GM21381 (cell line): ENCODE measurements at regions not wholly inside any gene's neighbourhood (a gene's known extent, or its start where the extent isn't known, plus 50 kb on each side); places are given as distances from the start of the nearest gene placed in this dataset.
A peak's percentile ranks its signal among the peaks of the same experiment; 100 is the strongest.
"Not testable (repeated sequence)": the region's sequence is repeated elsewhere in the genome, so short reads cannot be mapped to it uniquely, and the experiment has no call there.

Source experiments
- ATAC-seq: cut with Tn5 transposase; IDR thresholded peaks from one replicate; pipeline ENCODE4 v1.9.1; 2021; ENCODE audit warnings: mild to moderate bottlenecking, moderate library complexity; ENCODE audit not compliant: unreplicated experiment

DNA sequence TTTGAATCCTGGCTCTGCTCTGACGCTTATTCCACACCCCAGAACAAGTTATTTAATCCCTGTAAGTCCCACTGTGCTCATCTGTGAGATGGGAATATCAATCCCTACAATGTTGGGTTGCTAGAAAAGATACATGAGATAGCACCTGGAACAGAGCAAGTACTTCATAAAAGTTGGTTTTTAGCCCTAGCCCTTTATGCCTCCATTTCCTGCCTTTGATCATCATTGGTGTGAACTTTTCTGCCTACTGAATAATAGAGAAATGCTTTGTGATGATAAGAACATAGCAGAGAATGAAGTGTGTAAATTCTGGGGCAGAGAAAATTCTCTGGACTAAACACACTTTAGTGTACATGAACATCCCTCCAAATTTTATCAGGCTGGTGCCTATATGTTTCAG lies 90.3 kb upstream of the RANBP6 start:
- no peak for ATAC-seq

DNA sequence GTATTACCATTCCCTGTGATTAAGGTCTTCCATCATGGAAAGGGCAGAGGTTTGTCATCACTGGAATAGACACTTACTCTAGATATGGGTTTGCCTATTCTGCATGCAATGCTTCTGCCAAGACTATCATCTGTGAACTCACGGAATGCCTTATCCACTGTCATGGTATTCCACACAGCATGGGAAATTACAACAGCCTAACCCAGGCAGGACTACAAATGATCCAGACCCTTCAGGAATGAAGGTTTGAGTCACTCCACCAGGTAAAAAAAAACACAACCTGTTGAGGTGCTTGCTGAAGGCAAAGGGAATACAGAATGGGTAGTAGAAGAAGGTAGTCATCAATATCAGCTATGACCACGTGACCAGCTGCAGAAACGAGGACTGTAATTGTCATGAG lies 89.0 kb upstream of the RANBP6 start:
- not testable (repeated sequence) for ATAC-seq

DNA sequence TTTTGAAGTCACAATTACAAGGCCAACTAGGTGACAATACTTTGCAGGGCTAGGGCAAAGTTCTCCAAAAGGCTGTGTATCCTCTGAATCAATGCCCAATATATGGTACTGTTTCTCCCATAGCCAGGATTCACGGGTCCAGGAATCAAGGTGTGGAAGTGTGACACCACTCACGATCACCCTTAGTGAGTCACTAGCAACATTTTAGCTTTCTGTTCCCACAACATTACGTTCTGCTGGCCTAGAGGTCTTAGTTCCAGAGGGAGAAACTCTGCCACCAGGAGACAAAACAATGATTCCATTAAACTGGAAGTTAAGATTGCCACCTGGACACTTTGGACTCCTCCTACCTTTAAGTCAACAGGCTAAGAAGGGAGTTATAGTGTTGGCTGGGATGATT lies 88.5 kb upstream of the RANBP6 start:
- not testable (repeated sequence) for ATAC-seq

DNA sequence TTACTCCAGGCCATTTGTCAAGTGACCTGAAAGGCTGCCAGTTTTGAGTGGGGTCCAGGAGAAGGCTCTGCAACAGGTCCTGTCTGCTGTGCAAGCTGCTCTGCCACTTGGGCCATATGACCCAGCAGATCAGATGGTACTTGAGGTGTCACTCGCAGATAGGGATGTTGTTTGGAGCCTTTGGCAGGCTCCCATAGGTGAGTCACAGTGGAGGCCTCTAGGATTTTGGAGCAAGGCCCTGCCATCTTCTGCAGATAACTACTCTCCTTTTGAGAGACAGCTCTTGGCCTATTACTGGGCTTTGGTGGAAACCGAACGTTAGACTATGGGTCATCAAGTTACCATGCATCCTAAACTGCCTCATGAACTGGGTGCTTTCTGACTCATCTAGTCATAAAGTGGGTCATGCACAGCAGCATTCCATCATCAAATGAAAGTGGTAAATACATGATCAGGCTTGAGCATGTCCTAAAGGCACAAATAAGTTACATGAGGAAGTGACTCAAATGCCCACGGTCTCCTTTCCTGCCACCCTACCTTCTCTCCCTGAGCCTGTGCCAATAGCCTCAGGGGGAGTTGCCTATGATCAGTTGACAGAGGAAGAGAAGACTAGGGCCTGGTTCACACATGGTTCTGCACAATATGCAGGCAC lies 87.0 kb upstream of the RANBP6 start:
- not testable (repeated sequence) for ATAC-seq

DNA sequence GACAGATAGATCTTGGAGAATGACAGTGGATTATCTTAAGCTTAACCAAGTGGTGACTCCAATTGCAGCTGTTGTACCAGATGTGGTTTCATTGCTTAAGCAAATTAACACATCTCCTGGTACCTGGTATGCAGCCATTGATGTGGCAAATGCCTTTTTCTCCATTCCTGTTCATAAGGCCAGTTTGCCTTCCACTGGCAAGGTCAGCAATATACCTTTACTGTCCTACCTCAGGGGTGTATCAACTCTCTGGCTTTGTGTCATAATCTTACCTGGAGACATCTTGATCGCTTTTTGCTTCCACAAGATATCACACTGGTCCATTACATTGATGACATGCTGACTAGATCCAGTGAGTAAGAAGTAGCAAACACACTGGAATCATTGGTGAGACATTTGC lies 86.3 kb upstream of the RANBP6 start:
- not testable (repeated sequence) for ATAC-seq

DNA sequence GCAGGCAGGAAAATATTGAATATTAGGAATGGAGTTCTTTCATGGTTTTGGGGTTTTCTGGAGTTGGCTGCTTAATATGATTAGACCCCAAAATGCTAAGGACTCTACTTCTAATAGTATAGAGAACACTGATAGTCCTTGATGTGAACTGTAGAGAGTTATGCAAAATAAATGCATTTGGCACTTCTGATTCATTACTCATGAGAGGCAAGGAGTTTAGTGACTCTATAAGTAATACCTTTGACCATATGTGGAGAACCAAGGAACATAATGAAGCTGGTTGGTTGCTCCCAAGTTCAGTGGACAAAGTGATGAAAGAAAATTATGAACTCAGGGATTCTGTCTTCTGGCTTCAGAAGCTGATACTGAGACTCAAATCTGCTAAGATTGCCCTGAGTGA lies 83.9 kb upstream of the RANBP6 start:
- not testable (repeated sequence) for ATAC-seq

DNA sequence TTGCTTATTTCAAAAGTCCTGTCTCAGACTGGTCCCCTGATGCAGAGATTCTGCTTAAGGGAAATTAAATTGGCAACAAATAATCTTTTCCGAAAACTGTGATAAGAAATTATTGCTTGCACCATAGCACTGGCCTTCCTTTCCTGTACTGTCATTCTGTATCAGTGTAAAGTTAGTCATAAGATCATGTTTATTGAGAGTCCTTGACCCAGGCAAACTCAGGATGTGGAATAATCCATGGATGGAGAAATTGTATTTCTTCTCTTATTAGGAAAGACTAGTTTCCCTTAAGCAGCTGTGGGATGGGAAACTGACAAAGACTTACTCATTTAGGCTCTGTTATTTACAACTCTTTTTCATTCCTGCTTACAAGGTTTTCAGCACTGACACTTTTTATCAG lies 83.0 kb upstream of the RANBP6 start:
- ATAC-seq: no peak

DNA sequence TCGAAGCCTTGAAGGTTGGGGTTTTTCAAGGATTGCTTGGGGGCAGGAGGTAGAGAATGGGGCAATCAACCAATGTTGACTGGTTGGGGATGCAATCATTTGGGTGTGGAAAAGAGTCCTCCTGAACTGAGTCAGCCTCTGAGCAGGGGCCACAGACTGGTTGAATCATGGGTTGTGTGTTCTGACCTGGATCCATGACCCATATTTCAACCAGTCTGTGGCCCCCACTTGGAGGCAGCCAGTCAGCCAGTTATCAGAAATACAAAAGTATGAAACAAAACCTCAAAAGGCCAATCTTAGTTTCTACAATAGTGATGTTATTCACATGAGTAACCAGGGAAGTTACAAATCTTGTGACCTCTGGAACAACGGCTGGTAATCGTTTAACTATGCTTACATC lies 81.4 kb upstream of the RANBP6 start:
- no peak for ATAC-seq

DNA sequence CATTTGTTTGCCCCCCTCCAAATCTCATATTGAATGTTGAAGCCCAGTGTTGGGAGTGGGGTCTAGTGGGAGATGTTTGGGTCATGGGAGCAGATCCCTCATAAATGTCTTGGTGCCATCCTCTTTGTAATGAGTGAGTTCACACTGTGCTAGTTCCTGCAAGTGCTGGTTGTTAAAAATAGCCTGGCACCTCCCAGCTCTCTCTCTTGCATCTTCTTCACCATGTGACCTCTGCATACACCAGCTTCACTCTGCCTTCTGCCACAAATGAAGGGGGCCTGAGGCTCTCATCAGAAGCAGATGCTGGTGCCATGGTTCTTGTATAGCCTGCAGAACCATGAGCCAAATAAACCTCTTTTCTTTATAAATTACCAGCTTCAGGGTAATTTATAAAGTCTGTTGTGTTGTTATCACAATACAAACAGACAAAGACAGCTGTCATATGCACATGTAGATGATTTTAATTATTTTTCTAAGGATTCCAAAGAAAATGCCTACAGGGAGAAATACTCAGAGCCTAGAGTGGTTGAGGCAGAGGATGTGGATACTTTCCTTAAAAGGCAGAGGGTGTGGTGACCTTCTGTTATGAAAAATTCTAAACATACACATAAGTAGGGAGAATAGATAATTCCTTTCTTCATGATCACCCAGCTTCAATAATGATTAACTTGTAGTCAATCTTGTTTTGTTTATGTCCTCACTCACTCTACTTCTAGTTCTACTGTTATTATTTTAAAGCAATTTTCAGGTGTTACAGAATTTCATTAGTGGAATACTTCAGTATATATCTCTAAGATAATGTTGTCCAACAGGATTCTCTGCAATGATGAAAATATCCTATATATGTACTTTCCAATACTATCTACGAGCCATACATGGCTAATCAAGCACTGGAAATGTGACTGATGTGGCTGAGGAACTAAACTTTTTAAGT lies 75.1 kb upstream of the RANBP6 start:
- no peak for ATAC-seq

DNA sequence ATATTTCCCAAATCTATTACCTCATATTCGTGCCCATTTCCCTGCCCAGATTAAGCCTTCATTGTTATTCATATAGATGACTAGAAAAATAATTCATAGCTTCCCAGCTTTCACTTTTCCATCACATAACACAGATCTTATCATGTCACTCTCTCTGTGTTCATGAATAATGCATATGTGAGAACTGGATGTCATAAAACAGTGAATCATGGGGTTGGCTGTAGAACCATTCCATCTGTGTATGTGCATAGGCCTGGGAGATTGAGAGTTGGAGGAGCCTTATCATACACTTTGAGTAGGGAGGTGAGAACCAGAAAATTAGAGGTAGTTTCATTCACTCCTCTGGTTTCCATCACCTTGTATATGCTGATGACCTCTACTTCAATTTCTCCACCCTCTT lies 73.9 kb upstream of the RANBP6 start:
- no peak for ATAC-seq

DNA sequence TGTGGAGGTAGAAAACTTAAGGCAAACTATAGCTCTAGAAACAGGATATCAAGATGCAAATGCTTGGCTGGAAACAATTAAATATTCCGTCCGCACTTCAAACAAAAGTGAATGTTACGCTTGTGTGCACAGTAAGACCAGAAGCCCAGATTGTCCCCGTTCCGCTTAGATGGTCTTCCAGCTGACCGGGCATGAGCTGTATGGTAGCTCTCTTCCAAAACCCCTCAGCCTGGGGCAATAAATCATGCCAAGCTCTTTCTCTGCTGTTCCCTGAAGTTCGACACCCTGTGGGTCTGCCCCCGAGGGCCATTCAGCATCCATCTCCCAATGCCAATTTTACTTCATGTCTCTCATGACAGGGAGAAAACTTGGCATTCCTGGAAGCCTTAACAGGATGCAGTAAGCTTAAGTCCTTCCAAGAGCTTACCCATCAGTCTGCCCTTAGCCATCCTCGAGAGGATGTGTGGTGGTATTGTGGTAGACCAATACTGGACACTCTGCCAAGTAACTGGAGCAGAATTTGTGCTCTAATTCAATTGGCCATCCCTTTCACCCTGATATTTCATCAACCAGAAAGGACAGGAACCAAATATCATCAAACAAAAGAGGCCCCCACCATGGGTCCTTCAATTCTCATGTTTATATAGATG lies 70.7 kb upstream of the RANBP6 start:
- ATAC-seq: no peak

DNA sequence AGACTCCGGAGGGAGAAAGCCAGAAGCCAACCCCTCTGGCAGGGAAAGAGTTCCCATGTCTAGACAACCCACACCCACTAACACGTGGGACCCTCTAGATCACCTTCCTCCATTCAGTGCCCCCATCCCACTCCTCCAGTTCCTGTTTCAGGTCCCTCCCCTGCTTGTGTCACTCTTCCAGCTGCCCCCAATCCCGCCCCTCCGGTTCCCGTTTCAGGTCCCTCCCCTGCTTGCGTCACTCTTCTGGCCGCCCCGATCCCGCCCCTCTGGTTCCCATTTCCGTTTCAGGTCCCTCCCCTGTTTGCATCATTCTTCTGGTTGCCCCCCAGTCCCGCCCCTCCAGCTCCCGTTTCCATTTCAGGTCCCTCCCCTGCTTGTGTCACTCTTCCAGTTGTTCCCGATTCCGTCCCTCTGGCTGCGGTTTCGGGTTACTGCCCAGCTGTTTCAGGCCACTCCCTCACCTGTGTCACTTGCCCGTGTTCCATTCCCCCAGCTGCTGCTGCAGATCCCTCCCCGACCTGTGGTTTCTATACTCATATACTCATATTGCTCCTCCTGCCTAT lies 64.8 kb upstream of the RANBP6 start:
- peak; percentile 91 for ATAC-seq

DNA sequence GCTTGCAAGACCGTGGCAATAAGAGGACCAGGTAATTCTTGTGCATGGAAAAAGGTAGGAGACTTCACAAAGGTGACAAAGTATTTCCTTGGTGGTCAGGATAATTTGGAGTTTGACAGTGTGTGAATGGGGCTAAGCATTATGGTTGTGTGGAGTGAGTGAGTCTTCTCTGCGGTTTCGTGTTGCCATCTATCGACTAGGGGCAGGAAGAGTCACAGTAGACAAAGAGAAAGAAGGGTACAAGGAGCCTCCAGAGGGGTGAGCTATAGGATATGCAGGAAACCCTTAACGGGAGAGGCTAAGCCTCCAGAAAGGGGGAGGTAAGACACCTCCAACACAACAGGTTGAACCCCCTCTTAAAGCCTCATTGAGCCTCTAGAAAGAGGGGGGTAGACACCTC lies 64.0 kb upstream of the RANBP6 start:
- no peak for ATAC-seq

DNA sequence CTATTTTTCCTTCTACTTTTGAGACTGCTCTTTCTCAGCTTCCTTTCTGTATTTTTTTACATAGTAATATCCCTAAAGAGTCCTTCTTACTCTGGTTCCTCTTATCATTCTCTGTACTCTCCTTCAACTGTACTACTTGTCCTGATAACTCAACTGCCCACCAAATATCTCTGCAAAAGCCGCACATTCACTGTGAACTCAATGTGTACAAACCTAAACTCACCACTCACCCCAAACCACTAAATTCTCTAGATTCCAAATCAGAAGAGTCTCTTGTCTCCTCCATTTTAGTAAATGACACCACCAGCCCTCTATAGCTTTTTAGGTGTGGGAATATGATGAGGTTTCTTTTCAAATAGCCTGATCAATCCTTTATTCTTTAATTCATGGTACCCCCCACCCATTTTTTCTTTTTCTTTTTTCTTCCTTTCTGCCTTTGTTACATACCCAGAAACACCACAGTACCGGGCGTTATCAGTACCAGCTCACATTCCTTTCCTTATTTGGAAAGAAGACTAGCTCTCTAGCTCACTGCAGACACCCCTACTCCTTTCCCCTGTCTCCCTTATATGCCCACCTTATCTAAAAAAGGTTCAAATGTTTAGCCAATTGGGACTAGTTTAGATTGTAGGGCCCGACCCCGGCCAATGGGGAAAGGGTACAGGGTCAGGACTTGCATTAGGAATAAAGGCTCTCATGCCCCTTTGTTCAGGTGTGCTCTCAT lies 63.1 kb upstream of the RANBP6 start:
- no peak for ATAC-seq

DNA sequence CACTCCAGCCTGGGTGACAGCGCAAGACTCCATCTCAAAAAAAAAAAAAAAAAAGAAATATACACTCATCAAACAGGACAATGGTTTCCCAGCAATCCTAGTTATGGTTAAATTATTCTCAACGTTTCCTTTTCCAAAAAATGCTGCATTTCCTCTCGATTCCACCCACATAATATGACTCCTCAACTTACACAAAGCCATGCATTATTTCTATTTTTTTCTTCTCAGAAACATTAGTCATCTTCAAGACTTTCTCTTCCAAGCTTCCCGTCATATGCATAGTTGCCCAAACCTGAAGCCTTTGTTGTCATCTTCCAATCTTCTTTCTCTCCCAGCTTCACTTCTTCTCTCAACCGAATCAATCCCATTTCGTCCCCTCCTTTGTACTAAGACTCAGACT lies 61.4 kb upstream of the RANBP6 start:
- ATAC-seq: no peak

DNA sequence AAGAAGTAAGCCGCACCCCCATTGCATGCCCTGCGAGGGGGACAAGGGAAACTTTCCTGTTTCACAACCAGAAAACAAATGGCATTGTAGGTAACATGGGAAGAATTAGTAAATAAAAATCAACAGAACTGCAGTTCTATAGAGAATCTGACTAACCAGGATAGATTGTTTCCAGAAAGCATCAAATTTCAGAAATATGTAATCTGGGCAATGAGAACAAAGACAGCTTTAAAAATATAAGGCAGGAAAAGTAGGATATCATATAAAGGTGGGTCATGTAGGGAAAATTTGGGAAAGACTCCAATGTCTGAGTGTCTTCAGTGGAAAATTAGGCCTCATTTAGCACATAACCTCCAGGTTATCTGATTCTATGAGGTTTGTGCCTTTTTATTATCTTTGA lies 58.3 kb upstream of the RANBP6 start:
- no peak for ATAC-seq

DNA sequence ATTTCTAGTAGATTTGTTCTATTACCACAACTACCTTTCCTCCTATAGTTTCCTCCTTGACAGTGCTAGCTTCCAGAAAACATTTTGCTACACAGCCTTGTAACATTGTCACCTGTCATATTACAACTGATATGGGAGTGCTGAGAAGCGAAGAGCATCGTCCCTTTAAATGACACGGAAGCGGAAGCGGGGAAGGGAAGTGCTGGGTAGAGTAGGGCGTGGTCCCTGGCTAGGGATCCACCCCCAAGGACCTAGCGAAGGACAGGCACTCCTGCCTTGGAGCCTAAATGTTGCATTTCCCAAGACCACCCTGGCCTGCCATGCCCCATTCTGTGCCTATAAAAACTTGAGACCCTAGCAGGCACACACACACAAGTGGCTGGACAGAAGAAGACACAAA lies 57.4 kb upstream of the RANBP6 start:
- ATAC-seq: no peak

DNA sequence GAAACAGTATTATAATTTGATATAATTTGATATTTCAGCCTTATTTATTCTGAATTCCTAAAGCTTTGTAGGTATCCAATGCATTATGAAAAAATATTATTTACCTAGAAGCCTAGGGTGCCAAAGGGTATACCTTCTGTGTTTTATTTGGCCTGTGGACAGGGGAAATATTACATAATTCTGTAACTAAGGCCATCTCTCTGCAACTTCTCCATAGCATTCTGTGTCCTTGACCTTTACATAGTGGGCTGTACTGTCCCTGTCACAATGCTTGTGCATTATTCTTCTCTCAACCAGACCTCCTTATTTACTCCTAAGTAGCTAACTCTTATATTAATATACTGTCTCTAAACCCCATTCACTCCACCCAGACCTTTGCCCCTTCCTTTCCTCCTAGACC lies 57.0 kb upstream of the RANBP6 start:
- no peak for ATAC-seq

DNA sequence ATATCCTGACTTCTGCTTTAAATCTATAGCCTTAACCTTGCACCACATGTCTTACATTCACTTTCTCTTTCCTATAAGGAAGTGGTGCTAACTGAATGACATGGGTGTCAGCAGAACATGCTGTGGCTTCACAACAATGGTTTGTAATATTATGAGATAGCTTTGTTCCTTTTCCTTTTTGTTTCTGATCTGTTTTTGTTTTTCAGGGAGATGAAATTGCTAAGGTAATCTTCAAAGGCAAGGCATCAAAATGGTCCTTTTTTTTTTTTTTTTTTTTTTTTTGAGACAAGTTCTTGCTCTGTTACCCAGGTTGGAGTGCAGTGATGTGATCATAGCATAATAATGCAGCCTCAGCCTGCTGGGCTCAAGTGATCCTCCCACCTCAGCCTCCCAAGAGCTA lies 53.6 kb upstream of the RANBP6 start:
- ATAC-seq: peak; percentile 94

DNA sequence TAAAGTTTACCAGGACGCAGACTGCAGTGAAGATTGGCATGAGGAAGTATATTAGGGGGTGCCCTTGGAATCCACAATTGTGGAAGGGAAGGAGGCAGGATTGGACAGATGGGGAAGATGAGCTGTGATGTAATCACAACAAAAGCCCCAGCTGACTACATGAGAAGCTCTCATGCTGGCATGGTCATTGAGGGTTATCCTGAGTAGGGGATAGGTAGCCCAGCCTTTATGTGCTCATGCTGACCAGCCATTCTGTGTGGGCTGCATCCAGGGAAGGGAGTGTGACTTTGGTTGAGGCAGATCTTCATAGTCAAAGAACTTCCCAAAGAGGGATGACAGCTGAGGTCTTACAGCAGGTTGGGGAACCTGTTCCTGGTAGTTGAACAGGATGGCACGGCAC lies 52.0 kb upstream of the RANBP6 start:
- ATAC-seq: no peak
